ENCODE measurements at regions not wholly inside any gene's neighbourhood (a gene's known extent, or its start where the extent isn't known, plus 50 kb on each side); places are given as distances from the start of the nearest gene placed in this dataset.

GRCh38 chr13:80858131-80858530 lies 517.2 kb upstream of the SPRY2 start:
- intact Hi-C loops (cut with micrococcal nuclease) = no loop called here
- Mint-ChIP-seq H3K36me3 (ENCODE audit: insufficient read depth, unreplicated experiment) (no peaks in the 10 kb centered on the region), H3K4me1 (ENCODE audit: insufficient read depth, unreplicated experiment) (no peaks in the 10 kb centered on the region), H3K27ac (ENCODE audit: low read depth, unreplicated experiment) (no peak overlapping the region), H3K9me3 (ENCODE audit: unreplicated experiment) (no peaks in the 10 kb centered on the region), H3K27me3 (ENCODE audit: insufficient read depth, unreplicated experiment) (no peaks in the 10 kb centered on the region), H3K4me3 (ENCODE audit: unreplicated experiment) (no peak overlapping the region)
- CTCF ChIA-PET = no interaction called here
- POLR2A ChIA-PET = interaction anchor here (0.5 kb wide), 1 partner anchor 1323 kb away, joined by 3 read pairs; no protein-coding TSS in a partner anchor
- BruUV-seq (replicated peaks) = no TSS peak
- no peak for DNase-seq (ENCODE audit: unreplicated experiment)
- TF ChIP-seq CTCF (IDR thresholded peaks at IDR 0.05; ENCODE audit: unreplicated experiment) = no peak

GRCh38 chr13:80857321-80857720 lies 516.4 kb upstream of the SPRY2 start:
- H3K4me3 Mint-ChIP-seq (ENCODE audit: unreplicated experiment) = no peak overlapping the region
- intact Hi-C loops (cut with micrococcal nuclease) = no loop called here
- H3K9me3 Mint-ChIP-seq (ENCODE audit: unreplicated experiment) = no peaks in the 10 kb centered on the region
- CTCF ChIA-PET = no interaction called here
- H3K36me3 Mint-ChIP-seq (ENCODE audit: insufficient read depth, unreplicated experiment) = no peaks in the 10 kb centered on the region
- no peak for TF ChIP-seq CTCF (IDR thresholded peaks at IDR 0.05; ENCODE audit: unreplicated experiment)
- DNase-seq (ENCODE audit: unreplicated experiment) = no peak
- no TSS peak for BruUV-seq (replicated peaks)
- no peaks in the 10 kb centered on the region for H3K4me1 Mint-ChIP-seq (ENCODE audit: insufficient read depth, unreplicated experiment)
- H3K27me3 Mint-ChIP-seq (ENCODE audit: insufficient read depth, unreplicated experiment) = no peaks in the 10 kb centered on the region
- POLR2A ChIA-PET = interaction anchor here (0.5 kb wide), 1 partner anchor 1322 kb away, joined by 3 read pairs; no protein-coding TSS in a partner anchor
- H3K27ac Mint-ChIP-seq (ENCODE audit: low read depth, unreplicated experiment) = no peak overlapping the region

GRCh38 chr13:80850771-80851170 lies 509.8 kb upstream of the SPRY2 start:
- intact Hi-C loops (cut with micrococcal nuclease) = no loop called here
- no peak for TF ChIP-seq CTCF (IDR thresholded peaks at IDR 0.05; ENCODE audit: unreplicated experiment)
- BruUV-seq (replicated peaks) = no TSS peak
- Mint-ChIP-seq H3K36me3 (ENCODE audit: insufficient read depth, unreplicated experiment) (no peaks in the 10 kb centered on the region), H3K4me3 (ENCODE audit: unreplicated experiment) (no peak overlapping the region), H3K9me3 (ENCODE audit: unreplicated experiment) (no peaks in the 10 kb centered on the region), H3K27ac (ENCODE audit: low read depth, unreplicated experiment) (no peak overlapping the region), H3K27me3 (ENCODE audit: insufficient read depth, unreplicated experiment) (no peaks in the 10 kb centered on the region), H3K4me1 (ENCODE audit: insufficient read depth, unreplicated experiment) (no peaks in the 10 kb centered on the region)
- CTCF ChIA-PET = no interaction called here
- POLR2A ChIA-PET = interaction anchor here (0.7 kb wide), 1 partner anchor 1014 kb away, joined by 3 read pairs; no protein-coding TSS in a partner anchor
- DNase-seq (ENCODE audit: unreplicated experiment) = no peak

GRCh38 chr13:80844164-80844563 lies 503.2 kb upstream of the SPRY2 start:
- no TSS peak for BruUV-seq (replicated peaks)
- no peak for DNase-seq (ENCODE audit: unreplicated experiment)
- H3K9me3 Mint-ChIP-seq (ENCODE audit: unreplicated experiment) = no peaks in the 10 kb centered on the region
- no peak overlapping the region for H3K4me3 Mint-ChIP-seq (ENCODE audit: unreplicated experiment)
- no peaks in the 10 kb centered on the region for H3K4me1 Mint-ChIP-seq (ENCODE audit: insufficient read depth, unreplicated experiment)
- ChIA-PET POLR2A (no interaction called here), CTCF (no interaction called here)
- intact Hi-C loops (cut with micrococcal nuclease) = no loop called here
- TF ChIP-seq CTCF (IDR thresholded peaks at IDR 0.05; ENCODE audit: unreplicated experiment) = no peak
- no peaks in the 10 kb centered on the region for H3K36me3 Mint-ChIP-seq (ENCODE audit: insufficient read depth, unreplicated experiment)
- no peak overlapping the region for H3K27ac Mint-ChIP-seq (ENCODE audit: low read depth, unreplicated experiment)
- H3K27me3 Mint-ChIP-seq (ENCODE audit: insufficient read depth, unreplicated experiment) = no peaks in the 10 kb centered on the region
